AG09319 (cell line): ENCODE measurements at regions not wholly inside any gene's neighbourhood (a gene's known extent, or its start where the extent isn't known, plus 50 kb on each side); places are given as distances from the start of the nearest gene placed in this dataset.

Experiments
- DNase-seq: peaks from one replicate; pipeline ENCODE4 v3.0.0-alpha.2; 2010; ENCODE audit warnings: low read depth; ENCODE audit errors: extremely low read depth
- CTCF ChIP-seq: IDR thresholded peaks from 2 replicates; pipeline ENCODE4 v1.5.1; 2011; ENCODE audit warnings: low read depth, mild to moderate bottlenecking, inconsistent platforms, low read length, moderate library complexity

- peak; percentile 59 for DNase-seq
These were observed 636.6 kb downstream of the FAT4 start for GRCh38 chr4:125951261-125951887.

GRCh38 chr4:125952631-125953030 is 637.9 kb downstream of the FAT4 start:
- TF ChIP-seq CTCF, result no peak
- no peak for DNase-seq

More at GRCh38 chr4:125951261-125951887, 636.6 kb downstream of the FAT4 start:
- TF ChIP-seq CTCF, result no peak

- no peak for DNase-seq
- no peak for TF ChIP-seq CTCF
These were observed 641.5 kb downstream of the FAT4 start for GRCh38 chr4:125956276-125956675.

- DNase-seq, result no peak
- TF ChIP-seq CTCF, result no peak
These were observed 643.8 kb downstream of the FAT4 start for GRCh38 chr4:125958519-125958918.

- TF ChIP-seq CTCF, result no peak
- DNase-seq, result no peak
These were observed 646.9 kb downstream of the FAT4 start for GRCh38 chr4:125961626-125962025.

- DNase-seq, result no peak
- TF ChIP-seq CTCF, result no peak
These were observed 661.2 kb downstream of the FAT4 start for GRCh38 chr4:125975861-125976397.

GRCh38 chr4:125979950-125980349 is 665.2 kb downstream of the FAT4 start:
- no peak for TF ChIP-seq CTCF

More at GRCh38 chr4:125979950-125980349, 665.2 kb downstream of the FAT4 start:
- no peak for DNase-seq
